H9 (cell line): ENCODE measurements at regions not wholly inside any gene's neighbourhood (a gene's known extent, or its start where the extent isn't known, plus 50 kb on each side); places are given as distances from the start of the nearest gene placed in this dataset.

ENCODE experiments used
- DNase-seq: peaks from one replicate; pipeline ENCODE4 v3.0.0-alpha.2; 2017
- H2AFZ ChIP-seq: one replicate; pipeline ENCODE4 v1.6.1; 2013; ENCODE audit warnings: mild to moderate bottlenecking, low read length, control low read depth, moderate library complexity
- H2AK5ac ChIP-seq: 2 replicates; pipeline ENCODE4 v1.6.1; 2013; ENCODE audit warnings: low read length, control low read depth, mixed read lengths; ENCODE audit not compliant: insufficient read length
- H2BK120ac ChIP-seq: one replicate; pipeline ENCODE4 v1.6.1; 2013; ENCODE audit warnings: low read depth, mild to moderate bottlenecking, low read length, control low read depth, inconsistent platforms; ENCODE audit not compliant: poor library complexity, severe bottlenecking
- H2BK12ac ChIP-seq: 2 replicates; pipeline ENCODE4 v1.6.1; 2013; ENCODE audit warnings: low read length, control low read depth, mixed read lengths, low read depth; ENCODE audit not compliant: insufficient read length
- H2BK15ac ChIP-seq: 2 replicates; pipeline ENCODE4 v1.6.1; 2013; ENCODE audit warnings: low read depth, low read length, control low read depth
- H2BK20ac ChIP-seq: one replicate; pipeline ENCODE4 v1.6.1; 2013; ENCODE audit warnings: low read depth, mild to moderate bottlenecking, low read length, control low read depth, inconsistent platforms; ENCODE audit not compliant: poor library complexity, severe bottlenecking
- H2BK5ac ChIP-seq: 2 replicates; pipeline ENCODE4 v1.6.1; 2013; ENCODE audit warnings: low read length, control low read depth, mixed read lengths; ENCODE audit not compliant: insufficient read length
- H3K14ac ChIP-seq: 2 replicates; pipeline ENCODE4 v1.6.1; 2013; ENCODE audit warnings: low read length, control low read depth; ENCODE audit not compliant: insufficient read depth
- H3K18ac ChIP-seq: 2 replicates; pipeline ENCODE4 v1.6.1; 2013; ENCODE audit warnings: low read depth, mild to moderate bottlenecking, mixed read lengths, low read length, control low read depth; ENCODE audit not compliant: insufficient read length
- H3K23ac ChIP-seq: 2 replicates; pipeline ENCODE4 v1.6.1; 2013; ENCODE audit warnings: low read length, control low read depth, mixed read lengths, low read depth; ENCODE audit not compliant: insufficient read length
- H3K23me2 ChIP-seq: 2 replicates; pipeline ENCODE4 v1.6.1; 2013; ENCODE audit warnings: low read depth, mild to moderate bottlenecking, mixed read lengths, low read length, control low read depth; ENCODE audit not compliant: insufficient read length, poor library complexity, severe bottlenecking
- H3K27ac ChIP-seq: 2 replicates; pipeline ENCODE4 v1.5.1; 2013; ENCODE audit warnings: low read length, control low read depth, mixed read lengths, low read depth; ENCODE audit not compliant: insufficient read length
- H3K27me3 ChIP-seq: 2 replicates; pipeline ENCODE4 v1.6.1; 2013; ENCODE audit warnings: low read length, control low read depth, inconsistent platforms; ENCODE audit not compliant: insufficient read depth
- H3K4ac ChIP-seq: 2 replicates; pipeline ENCODE4 v1.6.1; 2013; ENCODE audit warnings: low read depth, mild to moderate bottlenecking, control low read depth, inconsistent platforms, low read length, moderate library complexity
- H3K4me1 ChIP-seq: 2 replicates; pipeline ENCODE4 v1.6.1; 2013; ENCODE audit warnings: low read length, control low read depth, inconsistent platforms; ENCODE audit not compliant: insufficient read depth
- H3K4me2 ChIP-seq: 2 replicates; pipeline ENCODE4 v1.6.1; 2013; ENCODE audit warnings: low read length, control low read depth, mixed read lengths; ENCODE audit not compliant: insufficient read length, insufficient read depth
- H3K56ac ChIP-seq: 2 replicates; pipeline ENCODE4 v1.6.1; 2013; ENCODE audit warnings: low read depth, mild to moderate bottlenecking, mixed read lengths, low read length, control low read depth; ENCODE audit not compliant: insufficient read length
- H3K79me1 ChIP-seq: 2 replicates; pipeline ENCODE4 v1.6.1; 2013; ENCODE audit warnings: low read depth, mild to moderate bottlenecking, moderate library complexity, low read length, control low read depth, inconsistent platforms; ENCODE audit not compliant: insufficient read depth, poor library complexity, severe bottlenecking
- H3K79me2 ChIP-seq: 2 replicates; pipeline ENCODE4 v1.6.1; 2013; ENCODE audit warnings: low read length, control low read depth, inconsistent platforms; ENCODE audit not compliant: insufficient read depth
- H3K9ac ChIP-seq: 2 replicates; pipeline ENCODE4 v1.6.1; 2013; ENCODE audit warnings: low read length, control low read depth, mixed read lengths; ENCODE audit not compliant: insufficient read length; ENCODE audit errors: extremely low read depth
- H3K9me3 ChIP-seq: one replicate; pipeline ENCODE4 v1.6.1; 2013; ENCODE audit warnings: low read depth, low read length, inconsistent platforms; ENCODE audit not compliant: control insufficient read depth
- H3T11ph ChIP-seq: one replicate; pipeline ENCODE4 v1.6.1; 2013; ENCODE audit warnings: mild to moderate bottlenecking, low read length, control low read depth, inconsistent platforms
- H4K20me1 ChIP-seq: one replicate; pipeline ENCODE4 v1.6.1; 2013; ENCODE audit not compliant: control insufficient read depth, insufficient read length, insufficient read depth
- H4K5ac ChIP-seq: 2 replicates; pipeline ENCODE4 v1.6.1; 2013; ENCODE audit warnings: low read depth, mild to moderate bottlenecking, mixed read lengths, low read length, control low read depth; ENCODE audit not compliant: insufficient read length
- H4K8ac ChIP-seq: replicated peaks from 2 replicates; pipeline ENCODE4 v1.6.1; 2013; ENCODE audit warnings: low read length, control low read depth, mixed read lengths, low read depth; ENCODE audit not compliant: insufficient read length
- H4K91ac ChIP-seq: 2 replicates; pipeline ENCODE4 v1.6.1; 2013; ENCODE audit warnings: low read depth, mild to moderate bottlenecking, moderate library complexity, mixed read lengths, low read length, control low read depth; ENCODE audit not compliant: insufficient read length
- H3K27ac Mint-ChIP-seq, 3 experiments: 2 replicates in 2 of 3; 3 replicates in 1 of 3; pipeline ENCODE4 v1.8.0; 2020 to 2021; ENCODE audit warnings: mixed read lengths in 3 of 3, mild to moderate bottlenecking in 1 of 3, moderate library complexity in 1 of 3
- H3K27me3 Mint-ChIP-seq: 2 replicates; pipeline ENCODE4 v1.8.0; 2021; ENCODE audit warnings: low read depth, mild to moderate bottlenecking, moderate library complexity, mixed read lengths
- H3K36me3 Mint-ChIP-seq, 3 experiments: 2 replicates in 2 of 3; 3 replicates in 1 of 3; pipeline ENCODE4 v1.8.0; 2020 to 2021; ENCODE audit warnings: low read depth in 3 of 3, mixed read lengths in 3 of 3; ENCODE audit not compliant: insufficient read depth in 1 of 3
- H3K4me1 Mint-ChIP-seq, 2 experiments: 2 replicates each; pipeline ENCODE4 v1.8.0; 2020; ENCODE audit warnings: mixed read lengths in 2 of 2
- H3K4me3 Mint-ChIP-seq, 2 experiments: 2 replicates in 1 of 2; 3 replicates in 1 of 2; pipeline ENCODE4 v1.8.0; 2020 to 2021; ENCODE audit warnings: mild to moderate bottlenecking in 2 of 2, mixed read lengths in 2 of 2, moderate library complexity in 1 of 2
- H3K9me3 Mint-ChIP-seq, 2 experiments: 2 replicates in 1 of 2; 3 replicates in 1 of 2; pipeline ENCODE4 v1.8.0; 2020; ENCODE audit warnings: mild to moderate bottlenecking in 2 of 2, mixed read lengths in 2 of 2, moderate library complexity in 1 of 2
- WGBS: extraction: QIAGEN DNeasy Blood & Tissue Kit; methylation state at CpG from one replicate; pipeline ENCODE4 v1.1.7; 2013; ENCODE audit warnings: missing lambda C conversion rate, low lambda C conversion rate, mixed read lengths; ENCODE audit not compliant: insufficient read length; ENCODE audit errors: extremely low coverage; 5-methylcytosine and 5-hydroxymethylcytosine counted together
- TF ChIP-seq, protein P1 (sequence below): fragments of 200-600 bp; sonication (generic); conservative IDR thresholded peaks from 3 replicates; pipeline ENCODE4 v1.8.0; 2021; ENCODE audit warnings: antibody characterized with exemption, mild to moderate bottlenecking

DNA sequence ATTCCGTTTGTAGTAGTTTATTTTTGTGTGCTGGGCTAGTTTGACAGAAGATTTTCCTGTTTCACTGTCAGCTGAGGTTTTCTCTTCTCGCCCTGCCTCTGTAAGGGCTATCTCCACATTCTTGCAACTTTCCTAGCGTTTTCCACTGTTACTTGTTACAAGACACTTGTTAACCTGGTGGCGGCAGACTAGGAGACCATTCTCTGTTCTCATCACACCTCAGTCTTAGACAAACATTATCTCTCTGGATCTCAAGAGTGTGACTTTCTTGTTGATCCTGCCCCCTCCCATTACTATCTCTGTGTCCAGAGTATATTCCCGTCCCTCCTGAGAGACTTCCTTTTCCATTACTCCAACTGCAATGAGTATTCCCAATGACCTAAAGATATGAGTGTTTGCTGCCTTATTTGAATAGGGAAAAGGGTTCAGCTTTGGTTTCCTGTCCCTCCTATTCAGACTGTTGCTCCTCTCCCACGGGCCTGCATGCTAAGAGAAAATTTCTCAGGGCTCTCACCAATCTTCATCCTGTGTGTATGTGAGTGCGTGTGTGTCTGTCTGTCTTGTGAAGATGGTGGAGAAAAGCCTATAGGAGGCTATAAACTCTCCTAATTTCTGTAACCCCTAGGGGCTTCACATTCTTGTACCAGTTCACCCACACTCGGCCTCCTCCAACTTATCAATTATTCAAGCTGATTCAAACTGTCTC lies 722.4 kb upstream of the POT1 start:
- Histone ChIP-seq H2BK15ac (no peak overlapping the region), H3T11ph (no peak overlapping the region), H3K27ac (no peak overlapping the region), H2AFZ (no peak overlapping the region), H2BK12ac (no peak overlapping the region), H3K18ac (no peak overlapping the region), H3K9me3 (no peaks in the 10 kb centered on the region), H2BK5ac (no peak overlapping the region), H3K27me3 (no peaks in the 10 kb centered on the region), H3K4me1 (no peaks in the 10 kb centered on the region; the same call in 1 of the 2 replicates), H3K4ac (no peak overlapping the region), H2BK20ac (no peak overlapping the region), H3K79me1 (no peaks in the 10 kb centered on the region), H3K23me2 (no peaks in the 10 kb centered on the region), H4K91ac (no peak overlapping the region), H2BK120ac (no peak overlapping the region), H4K5ac (no peak overlapping the region), H2AK5ac (no peak overlapping the region), H3K56ac (no peak overlapping the region), H3K4me2 (no peak overlapping the region), H3K23ac (no peak overlapping the region), H4K8ac (no peak overlapping the region), H3K9ac (no peak overlapping the region), H4K20me1 (no peaks in the 10 kb centered on the region), H3K14ac (no peak overlapping the region), H3K79me2 (no peaks in the 10 kb centered on the region)
- no peaks in the 10 kb centered on the region for H3K9me3 Mint-ChIP-seq
- peak; percentile 37 for DNase-seq
- H3K4me1 Mint-ChIP-seq, result peaks cover 11 to 21% of the 10 kb centered on the region in 2 experiments; a peak in 3 of 4 replicates
- no CpG with 5 or more reads among the region's 8 CpGs for WGBS
- no peaks in the 10 kb centered on the region for H3K27me3 Mint-ChIP-seq
- TF ChIP-seq, protein P1, sequence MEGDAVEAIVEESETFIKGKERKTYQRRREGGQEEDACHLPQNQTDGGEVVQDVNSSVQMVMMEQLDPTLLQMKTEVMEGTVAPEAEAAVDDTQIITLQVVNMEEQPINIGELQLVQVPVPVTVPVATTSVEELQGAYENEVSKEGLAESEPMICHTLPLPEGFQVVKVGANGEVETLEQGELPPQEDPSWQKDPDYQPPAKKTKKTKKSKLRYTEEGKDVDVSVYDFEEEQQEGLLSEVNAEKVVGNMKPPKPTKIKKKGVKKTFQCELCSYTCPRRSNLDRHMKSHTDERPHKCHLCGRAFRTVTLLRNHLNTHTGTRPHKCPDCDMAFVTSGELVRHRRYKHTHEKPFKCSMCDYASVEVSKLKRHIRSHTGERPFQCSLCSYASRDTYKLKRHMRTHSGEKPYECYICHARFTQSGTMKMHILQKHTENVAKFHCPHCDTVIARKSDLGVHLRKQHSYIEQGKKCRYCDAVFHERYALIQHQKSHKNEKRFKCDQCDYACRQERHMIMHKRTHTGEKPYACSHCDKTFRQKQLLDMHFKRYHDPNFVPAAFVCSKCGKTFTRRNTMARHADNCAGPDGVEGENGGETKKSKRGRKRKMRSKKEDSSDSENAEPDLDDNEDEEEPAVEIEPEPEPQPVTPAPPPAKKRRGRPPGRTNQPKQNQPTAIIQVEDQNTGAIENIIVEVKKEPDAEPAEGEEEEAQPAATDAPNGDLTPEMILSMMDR, result no peak; the same call in 2 of the 3 replicates
- no peaks in the 10 kb centered on the region for H3K36me3 Mint-ChIP-seq
- no peak overlapping the region for H3K4me3 Mint-ChIP-seq
- H3K27ac Mint-ChIP-seq, result peak overlapping the region in 2 of 3 experiments; percentile 21 to 30; a peak in 1 of 7 replicates
